ENCODE measurements at regions not wholly inside any gene's neighbourhood (a gene's known extent, or its start where the extent isn't known, plus 50 kb on each side); places are given as distances from the start of the nearest gene placed in this dataset.
A peak's percentile ranks its signal among the peaks of the same experiment; 100 is the strongest.

GRCh38 chr1:240667351-240667750, 55.4 kb upstream of the GREM2 start:
- no peak for DNase-seq

GRCh38 chr1:240666568-240667198, 54.7 kb upstream of the GREM2 start:
- DNase-seq: no peak

DNA sequence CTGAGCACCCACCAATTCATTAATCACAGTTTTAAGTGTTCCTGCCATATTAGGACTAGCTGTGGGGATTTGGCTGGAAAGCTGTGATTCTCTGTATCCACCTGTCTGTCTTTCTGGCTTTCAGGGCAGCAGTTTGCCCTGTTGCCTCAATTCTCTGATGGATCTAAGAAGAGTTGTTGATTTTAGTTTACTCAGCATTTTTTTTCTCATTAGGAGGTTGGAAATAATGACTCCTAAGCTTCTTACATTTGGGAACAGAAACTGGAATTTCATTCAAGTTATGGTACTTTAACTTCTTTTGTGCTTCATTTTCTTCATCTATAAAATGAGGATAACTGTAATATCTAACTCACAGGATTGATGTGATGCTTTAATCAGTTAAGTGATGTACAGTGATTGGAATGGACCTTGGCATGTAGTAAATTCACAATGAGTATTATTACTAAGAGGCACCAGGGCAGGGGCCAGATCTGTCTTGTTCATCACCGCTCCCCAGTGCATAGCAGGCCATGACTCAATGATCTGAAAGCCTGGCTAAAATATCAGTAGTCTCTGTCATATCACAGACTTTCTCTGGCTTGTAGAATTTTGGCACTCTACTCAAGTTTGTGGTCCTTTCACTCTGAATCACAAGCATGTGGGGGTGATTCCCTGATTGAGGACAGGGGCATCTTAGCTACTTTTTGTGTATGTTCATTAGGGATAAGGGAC, 51.4 kb upstream of the GREM2 start:
- DNase-seq: peak; percentile 87

Data from EL (cell line).